NT2/D1 (cell line): ENCODE measurements at regions not wholly inside any gene's neighbourhood (a gene's known extent, or its start where the extent isn't known, plus 50 kb on each side); places are given as distances from the start of the nearest gene placed in this dataset.

Experiments
- DNase-seq: peaks from one replicate; pipeline ENCODE4 v3.0.0-alpha.2; 2011; ENCODE audit warnings: low read depth, low spot score
- H3K27me3 ChIP-seq: 2 replicates; pipeline ENCODE4 v1.6.0; 2011; ENCODE audit warnings: mild to moderate bottlenecking; ENCODE audit not compliant: insufficient read length, insufficient read depth
- H3K36me3 ChIP-seq: 2 replicates; pipeline ENCODE4 v1.6.1; 2011; ENCODE audit warnings: mild to moderate bottlenecking, low read length, mixed read lengths; ENCODE audit not compliant: insufficient read depth, insufficient read length
- H3K4me1 ChIP-seq: 2 replicates; pipeline ENCODE4 v1.5.1; 2011; ENCODE audit not compliant: insufficient read depth, insufficient read length
- H3K4me3 ChIP-seq: 2 replicates; pipeline ENCODE4 v1.5.1; 2011; ENCODE audit warnings: low read depth; ENCODE audit not compliant: insufficient read length
- H3K9ac ChIP-seq: 2 replicates; pipeline ENCODE4 v1.6.0; 2011; ENCODE audit warnings: low read depth; ENCODE audit not compliant: insufficient read length
- H3K9me3 ChIP-seq: 2 replicates; pipeline ENCODE4 v1.5.1; 2011; ENCODE audit warnings: mild to moderate bottlenecking, low read length; ENCODE audit not compliant: insufficient read depth
- SUZ12 ChIP-seq: IDR thresholded peaks from 2 replicates; pipeline ENCODE4 v1.6.1; 2011; ENCODE audit not compliant: insufficient read length, insufficient read depth; ENCODE audit errors: extremely low read depth
- YY1 ChIP-seq: IDR thresholded peaks from 2 replicates; pipeline ENCODE4 v1.6.1; 2011; ENCODE audit not compliant: insufficient read length, insufficient read depth
- ZNF274 ChIP-seq: IDR thresholded peaks from 2 replicates; pipeline ENCODE4 v1.6.1; 2011; ENCODE audit warnings: mild to moderate bottlenecking, low read depth, low read length

- no peak for DNase-seq
- no peak overlapping the region for H3K9ac ChIP-seq
- no peaks in the 10 kb centered on the region for H3K27me3 ChIP-seq
- H3K4me1 ChIP-seq = no peaks in the 10 kb centered on the region
- H3K9me3 ChIP-seq = no peaks in the 10 kb centered on the region
- TF ChIP-seq ZNF274 (no peak), YY1 (no peak), SUZ12 (no peak)
- no peak overlapping the region for H3K4me3 ChIP-seq
- H3K36me3 ChIP-seq = no peaks in the 10 kb centered on the region
Measured at GRCh38 chr2:30074023-30074422, 72.8 kb upstream of the YPEL5 start.

DNA sequence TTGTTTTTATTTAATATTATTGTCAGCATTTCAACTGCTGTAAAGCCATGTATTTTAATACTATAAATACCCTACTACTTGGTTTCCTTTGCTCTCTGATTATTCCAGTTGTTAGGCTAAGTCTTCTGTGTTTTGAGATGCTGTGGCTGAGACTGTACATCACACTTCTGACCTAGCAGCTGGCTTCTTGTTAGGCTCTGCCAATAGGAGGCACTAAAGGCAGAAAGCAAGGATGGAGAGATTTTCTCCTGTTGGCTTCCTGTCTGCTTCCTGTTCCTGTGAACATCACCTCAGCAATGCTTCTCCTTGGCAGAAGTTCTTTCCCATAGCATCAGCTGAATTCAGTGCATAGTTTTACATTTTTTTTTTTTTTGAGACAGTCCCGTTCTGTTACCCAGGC lies 68.3 kb upstream of the YPEL5 start:
- TF ChIP-seq SUZ12 = no peak
- TF ChIP-seq ZNF274 = no peak
- no peak for TF ChIP-seq YY1
- DNase-seq = no peak
- H3K9me3 ChIP-seq = no peaks in the 10 kb centered on the region
- H3K27me3 ChIP-seq = no peaks in the 10 kb centered on the region
- no peaks in the 10 kb centered on the region for H3K4me1 ChIP-seq
- H3K9ac ChIP-seq = no peak overlapping the region
- H3K4me3 ChIP-seq = no peak overlapping the region
- H3K36me3 ChIP-seq = no peaks in the 10 kb centered on the region

DNA sequence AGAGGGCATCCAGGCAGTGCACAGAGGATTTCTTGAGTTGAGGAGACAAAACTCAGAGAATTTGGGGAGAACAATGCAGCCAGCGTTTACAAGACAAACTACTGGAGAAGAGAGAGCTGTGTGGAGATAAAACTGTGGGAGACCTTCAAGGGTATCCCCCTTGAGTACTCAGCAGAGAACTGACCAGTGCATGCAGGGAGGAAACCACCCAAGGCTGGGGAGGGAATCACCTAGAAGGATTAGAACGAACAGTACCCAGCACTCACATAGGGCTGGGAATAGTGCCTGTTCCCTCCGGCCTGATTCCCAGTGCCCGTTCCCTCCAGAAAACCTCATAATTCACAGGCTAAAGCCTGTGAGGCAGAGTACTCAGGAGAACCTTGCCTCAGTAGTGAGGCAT lies 61.9 kb upstream of the YPEL5 start:
- Histone ChIP-seq H3K4me3 (no peak overlapping the region), H3K9me3 (no peaks in the 10 kb centered on the region), H3K4me1 (no peaks in the 10 kb centered on the region), H3K27me3 (no peaks in the 10 kb centered on the region), H3K9ac (no peak overlapping the region), H3K36me3 (no peaks in the 10 kb centered on the region)
- no peak for DNase-seq
- TF ChIP-seq ZNF274 = no peak

DNA sequence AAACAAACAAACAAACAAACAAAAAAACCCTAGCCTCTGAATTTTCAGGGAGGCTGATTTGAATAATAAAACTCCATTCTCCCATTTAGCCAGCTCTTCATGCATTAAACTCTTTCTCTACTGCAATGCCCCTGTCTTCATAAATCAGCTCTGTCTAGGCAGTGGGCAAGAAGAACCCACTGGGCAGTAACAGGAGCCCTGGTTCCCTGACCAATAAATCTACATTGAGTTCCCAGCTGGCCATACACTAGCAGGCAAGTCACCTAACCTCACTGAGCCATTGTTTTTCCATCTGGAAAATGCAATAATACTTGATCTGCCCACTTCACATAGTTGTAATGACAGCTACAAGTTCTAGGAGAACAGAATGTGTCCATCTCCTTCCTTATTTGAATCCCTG lies 57.6 kb upstream of the YPEL5 start:
- TF ChIP-seq SUZ12 = no peak
- no peak for TF ChIP-seq YY1
- no peak for TF ChIP-seq ZNF274
- Histone ChIP-seq H3K4me3 (no peak overlapping the region), H3K36me3 (no peaks in the 10 kb centered on the region), H3K4me1 (no peaks in the 10 kb centered on the region), H3K27me3 (no peaks in the 10 kb centered on the region), H3K9ac (no peak overlapping the region), H3K9me3 (no peaks in the 10 kb centered on the region)
- DNase-seq = no peak

DNA sequence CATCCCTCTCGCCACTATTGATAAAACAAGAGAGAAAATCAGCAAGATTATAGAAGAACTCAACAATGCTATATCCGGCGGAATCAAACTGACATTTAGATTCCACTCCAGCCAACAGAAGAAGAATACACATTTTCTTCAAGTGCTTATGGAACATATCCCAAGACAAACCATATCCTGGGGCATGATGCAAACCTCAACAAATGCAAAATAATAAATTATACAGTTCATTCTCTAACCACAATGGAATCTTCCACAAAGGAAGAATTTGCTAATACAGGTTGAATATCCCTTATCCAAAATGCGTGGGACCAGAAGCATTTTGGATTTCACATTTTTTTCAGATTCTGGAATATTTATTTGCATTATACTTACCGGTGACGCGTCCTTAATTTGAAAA lies 51.4 kb upstream of the YPEL5 start:
- H3K27me3 ChIP-seq = no peaks in the 10 kb centered on the region
- H3K9ac ChIP-seq = no peak overlapping the region
- DNase-seq = no peak
- no peaks in the 10 kb centered on the region for H3K36me3 ChIP-seq
- H3K4me1 ChIP-seq = no peaks in the 10 kb centered on the region
- no peak for TF ChIP-seq ZNF274
- no peak for TF ChIP-seq YY1
- TF ChIP-seq SUZ12 = no peak
- H3K4me3 ChIP-seq = no peak overlapping the region
- no peaks in the 10 kb centered on the region for H3K9me3 ChIP-seq

- Histone ChIP-seq H3K27me3 (no peaks in the 10 kb centered on the region), H3K4me1 (no peaks in the 10 kb centered on the region), H3K9ac (no peak overlapping the region), H3K36me3 (no peaks in the 10 kb centered on the region), H3K4me3 (no peak overlapping the region), H3K9me3 (no peaks in the 10 kb centered on the region)
- no peak for DNase-seq
- TF ChIP-seq ZNF274 = no peak
- no peak for TF ChIP-seq SUZ12
- TF ChIP-seq YY1 = no peak
Measured at GRCh38 chr2:30096451-30096850, 50.4 kb upstream of the YPEL5 start.
